ENCODE measurements at regions not wholly inside any gene's neighbourhood (a gene's known extent, or its start where the extent isn't known, plus 50 kb on each side); places are given as distances from the start of the nearest gene placed in this dataset.
"Not testable (repeated sequence)": the region's sequence is repeated elsewhere in the genome, so short reads cannot be mapped to it uniquely, and the experiment has no call there.

- no peaks in the 10 kb centered on the region for H3K9me3 ChIP-seq (ENCODE audit: control insufficient read depth, insufficient read depth, low read length)
- no peaks in the 10 kb centered on the region for H3K4me1 ChIP-seq (ENCODE audit: insufficient read depth, low read length)
- no peak overlapping the region for H3K9ac ChIP-seq (ENCODE audit: low read depth, low read length)
- no peaks in the 10 kb centered on the region for H3K36me3 ChIP-seq (ENCODE audit: insufficient read depth, low read length)
Observed at GRCh38 chr9:71279151-71279739, 157.8 kb upstream of the TRPM3 start.

- H3K4me1 ChIP-seq (ENCODE audit: insufficient read depth, low read length), result no peaks in the 10 kb centered on the region; the same call in 1 of the 2 replicates
- no peaks in the 10 kb centered on the region for H3K36me3 ChIP-seq (ENCODE audit: insufficient read depth, low read length)
- no peaks in the 10 kb centered on the region for H3K9me3 ChIP-seq (ENCODE audit: control insufficient read depth, insufficient read depth, low read length)
- H3K9ac ChIP-seq (ENCODE audit: low read depth, low read length), result no peak overlapping the region
Observed at GRCh38 chr9:71273613-71274012, 152.2 kb upstream of the TRPM3 start.

GRCh38 chr9:71271602-71272001 lies 150.2 kb upstream of the TRPM3 start:
- Histone ChIP-seq H3K4me1 (ENCODE audit: insufficient read depth, low read length) (no peaks in the 10 kb centered on the region; the same call in 1 of the 2 replicates), H3K9ac (ENCODE audit: low read depth, low read length) (no peak overlapping the region), H3K9me3 (ENCODE audit: control insufficient read depth, insufficient read depth, low read length) (no peaks in the 10 kb centered on the region), H3K36me3 (ENCODE audit: insufficient read depth, low read length) (no peaks in the 10 kb centered on the region)

GRCh38 chr9:71270554-71270953 lies 149.1 kb upstream of the TRPM3 start:
- Histone ChIP-seq H3K9ac (ENCODE audit: low read depth, low read length) (no peak overlapping the region), H3K4me1 (ENCODE audit: insufficient read depth, low read length) (no peaks in the 10 kb centered on the region; the same call in 1 of the 2 replicates), H3K36me3 (ENCODE audit: insufficient read depth, low read length) (no peaks in the 10 kb centered on the region)

DNA sequence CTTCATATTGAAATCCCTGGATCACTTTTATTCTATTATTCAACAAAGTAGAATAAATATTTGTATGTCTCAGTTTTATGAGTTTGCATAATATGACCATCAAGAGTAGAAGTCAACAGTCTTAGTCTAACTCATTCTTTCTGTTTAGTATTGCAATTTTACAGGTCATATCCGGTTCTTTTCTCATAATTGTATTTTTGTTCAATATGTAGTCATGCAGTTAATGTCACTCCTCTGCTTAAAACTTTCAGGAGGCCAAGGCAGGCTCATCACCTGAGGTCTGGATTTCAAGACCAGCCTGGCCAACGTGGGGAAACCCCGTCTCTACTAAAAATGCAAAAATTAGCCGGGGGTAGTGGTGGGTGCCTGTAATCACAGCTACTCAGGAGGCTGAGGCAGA lies 148.4 kb upstream of the TRPM3 start:
- no peak overlapping the region for H3K9ac ChIP-seq (ENCODE audit: low read depth, low read length)
- H3K36me3 ChIP-seq (ENCODE audit: insufficient read depth, low read length), result no peaks in the 10 kb centered on the region
- H3K9me3 ChIP-seq (ENCODE audit: control insufficient read depth, insufficient read depth, low read length), result no peaks in the 10 kb centered on the region
- no peaks in the 10 kb centered on the region; the same call in 1 of the 2 replicates for H3K4me1 ChIP-seq (ENCODE audit: insufficient read depth, low read length)

More at GRCh38 chr9:71270554-71270953, 149.1 kb upstream of the TRPM3 start:
- no peaks in the 10 kb centered on the region for H3K9me3 ChIP-seq (ENCODE audit: control insufficient read depth, insufficient read depth, low read length)

GRCh38 chr9:71268871-71269635 lies 147.6 kb upstream of the TRPM3 start:
- no peaks in the 10 kb centered on the region for H3K9me3 ChIP-seq (ENCODE audit: control insufficient read depth, insufficient read depth, low read length)
- H3K9ac ChIP-seq (ENCODE audit: low read depth, low read length), result no peak overlapping the region
- no peaks in the 10 kb centered on the region for H3K36me3 ChIP-seq (ENCODE audit: insufficient read depth, low read length)
- H3K4me1 ChIP-seq (ENCODE audit: insufficient read depth, low read length), result no peaks in the 10 kb centered on the region; the same call in 1 of the 2 replicates

- 0 out of 2 replicates have a peak, but pooled peaks cover 3% of the 10 kb centered on the region for H3K9me3 ChIP-seq (ENCODE audit: control insufficient read depth, insufficient read depth, low read length)
Observed at GRCh38 chr9:71263451-71263850, 142.0 kb upstream of the TRPM3 start.

GRCh38 chr9:71260419-71260818 lies 139.0 kb upstream of the TRPM3 start:
- H3K9me3 ChIP-seq (ENCODE audit: control insufficient read depth, insufficient read depth, low read length); H3K4me1 ChIP-seq (ENCODE audit: insufficient read depth, low read length); H3K36me3 ChIP-seq (ENCODE audit: insufficient read depth, low read length); H3K9ac ChIP-seq (ENCODE audit: low read depth, low read length): not testable (repeated sequence)

More at GRCh38 chr9:71263451-71263850, 142.0 kb upstream of the TRPM3 start:
- Histone ChIP-seq H3K4me1 (ENCODE audit: insufficient read depth, low read length) (no peaks in the 10 kb centered on the region), H3K9ac (ENCODE audit: low read depth, low read length) (no peak overlapping the region), H3K36me3 (ENCODE audit: insufficient read depth, low read length) (no peaks in the 10 kb centered on the region)

DNA sequence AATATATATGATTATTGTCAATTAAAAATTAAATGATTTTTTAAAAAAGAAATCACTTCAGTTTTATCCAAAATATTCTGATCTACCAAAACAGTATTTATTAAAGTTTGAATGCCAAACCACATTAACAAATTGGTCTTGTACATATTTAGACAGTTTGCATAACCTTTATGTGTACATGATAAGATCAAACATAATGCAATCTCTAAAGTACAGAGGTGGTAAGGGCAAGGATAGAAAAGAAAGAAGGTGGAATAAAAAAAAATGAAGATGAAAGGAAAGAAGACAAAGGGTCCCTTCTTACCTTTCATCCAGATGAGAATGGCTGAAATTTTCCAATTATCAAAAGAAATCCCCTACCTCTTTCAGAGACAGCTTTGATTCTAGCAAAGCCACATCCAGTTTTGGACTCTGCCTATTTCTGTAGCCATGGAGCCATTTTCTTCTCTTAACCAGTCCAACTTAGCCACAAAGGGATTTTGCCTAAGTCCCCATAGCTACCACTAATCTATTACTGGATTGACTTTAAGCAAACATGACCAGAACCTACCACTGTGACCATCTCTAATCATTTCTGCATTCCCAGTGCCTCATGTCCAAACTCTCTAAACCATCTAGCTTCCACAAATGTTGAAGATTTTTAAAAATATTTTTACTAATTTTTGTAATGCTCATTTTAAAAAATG lies 133.3 kb upstream of the TRPM3 start:
- Histone ChIP-seq H3K9ac (ENCODE audit: low read depth, low read length) (no peak overlapping the region), H3K4me1 (ENCODE audit: insufficient read depth, low read length) (peaks cover 13% of the 10 kb centered on the region), H3K36me3 (ENCODE audit: insufficient read depth, low read length) (no peaks in the 10 kb centered on the region), H3K9me3 (ENCODE audit: control insufficient read depth, insufficient read depth, low read length) (no peaks in the 10 kb centered on the region)

- no peaks in the 10 kb centered on the region for H3K9me3 ChIP-seq (ENCODE audit: control insufficient read depth, insufficient read depth, low read length)
- H3K4me1 ChIP-seq (ENCODE audit: insufficient read depth, low read length), result peaks cover 13% of the 10 kb centered on the region
- H3K9ac ChIP-seq (ENCODE audit: low read depth, low read length), result no peak overlapping the region
Observed at GRCh38 chr9:71253011-71253410, 131.6 kb upstream of the TRPM3 start.

GRCh38 chr9:71250581-71250980 lies 129.2 kb upstream of the TRPM3 start:
- H3K4me1 ChIP-seq (ENCODE audit: insufficient read depth, low read length), result peaks cover 25% of the 10 kb centered on the region
- no peaks in the 10 kb centered on the region for H3K9me3 ChIP-seq (ENCODE audit: control insufficient read depth, insufficient read depth, low read length)
- H3K9ac ChIP-seq (ENCODE audit: low read depth, low read length), result no peak overlapping the region
- H3K36me3 ChIP-seq (ENCODE audit: insufficient read depth, low read length), result no peaks in the 10 kb centered on the region

More at GRCh38 chr9:71253011-71253410, 131.6 kb upstream of the TRPM3 start:
- no peaks in the 10 kb centered on the region for H3K36me3 ChIP-seq (ENCODE audit: insufficient read depth, low read length)

GRCh38 chr9:71249729-71250317 lies 128.4 kb upstream of the TRPM3 start:
- Histone ChIP-seq H3K4me1 (ENCODE audit: insufficient read depth, low read length) (peaks cover 28% of the 10 kb centered on the region), H3K9me3 (ENCODE audit: control insufficient read depth, insufficient read depth, low read length) (no peaks in the 10 kb centered on the region), H3K36me3 (ENCODE audit: insufficient read depth, low read length) (no peaks in the 10 kb centered on the region), H3K9ac (ENCODE audit: low read depth, low read length) (no peak overlapping the region)

- no peak overlapping the region for H3K9ac ChIP-seq (ENCODE audit: low read depth, low read length)
- H3K36me3 ChIP-seq (ENCODE audit: insufficient read depth, low read length), result no peaks in the 10 kb centered on the region
- H3K9me3 ChIP-seq (ENCODE audit: control insufficient read depth, insufficient read depth, low read length), result no peaks in the 10 kb centered on the region
- H3K4me1 ChIP-seq (ENCODE audit: insufficient read depth, low read length), result peaks cover 23% of the 10 kb centered on the region
Observed at GRCh38 chr9:71245651-71246050, 124.2 kb upstream of the TRPM3 start.

DNA sequence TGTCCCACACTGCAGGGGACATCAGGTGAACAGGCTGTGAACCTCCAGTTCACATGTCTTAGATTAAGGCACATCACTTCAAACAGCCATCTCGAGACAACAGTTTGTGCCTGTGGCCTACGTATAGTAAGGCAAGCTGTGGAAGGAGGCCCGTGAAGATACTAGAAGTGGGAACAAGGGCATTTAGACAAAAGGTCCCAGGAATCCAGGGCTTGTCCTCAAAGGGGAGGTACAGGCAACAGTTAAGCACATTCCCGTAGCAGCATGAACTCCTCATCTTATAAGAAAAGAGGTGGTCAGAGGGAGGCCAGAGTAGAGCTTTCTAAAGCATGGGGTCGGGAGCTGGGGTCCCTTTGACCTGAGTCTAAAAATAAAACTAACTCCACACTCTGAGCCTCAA lies 122.5 kb upstream of the TRPM3 start:
- peaks cover 20% of the 10 kb centered on the region; the same call in 1 of the 2 replicates for H3K4me1 ChIP-seq (ENCODE audit: insufficient read depth, low read length)
- no peaks in the 10 kb centered on the region for H3K36me3 ChIP-seq (ENCODE audit: insufficient read depth, low read length)
- no peaks in the 10 kb centered on the region for H3K9me3 ChIP-seq (ENCODE audit: control insufficient read depth, insufficient read depth, low read length)
- H3K9ac ChIP-seq (ENCODE audit: low read depth, low read length), result no peak overlapping the region

Measured in ES-I3 (cell line).